HG02973 (cell line): ENCODE measurements at regions not wholly inside any gene's neighbourhood (a gene's known extent, or its start where the extent isn't known, plus 50 kb on each side); places are given as distances from the start of the nearest gene placed in this dataset.
"Not testable (repeated sequence)": the region's sequence is repeated elsewhere in the genome, so short reads cannot be mapped to it uniquely, and the experiment has no call there.

ENCODE experiments used
- ATAC-seq: cut with Tn5 transposase; IDR thresholded peaks from one replicate; pipeline ENCODE4 v1.9.1; 2021; ENCODE audit warnings: moderate library complexity; ENCODE audit not compliant: unreplicated experiment

GRCh38 chr18:51570071-51570470, 372.6 kb upstream of the MEX3C start:
- ATAC-seq, result not testable (repeated sequence)

GRCh38 chr18:51573886-51574285, 376.4 kb upstream of the MEX3C start:
- ATAC-seq, result not testable (repeated sequence)

GRCh38 chr18:51575171-51575570, 377.7 kb upstream of the MEX3C start:
- no peak for ATAC-seq

GRCh38 chr18:51578406-51578980, 381.0 kb upstream of the MEX3C start:
- no peak for ATAC-seq

- ATAC-seq, result no peak
These were observed 383.1 kb upstream of the MEX3C start for GRCh38 chr18:51580580-51580979.

- ATAC-seq, result no peak
These were observed 385.1 kb upstream of the MEX3C start for GRCh38 chr18:51582551-51582950.

- no peak for ATAC-seq
These were observed 391.1 kb upstream of the MEX3C start for GRCh38 chr18:51588616-51589015.

GRCh38 chr18:51593931-51594330, 396.4 kb upstream of the MEX3C start:
- no peak for ATAC-seq

GRCh38 chr18:51603111-51603510, 405.6 kb upstream of the MEX3C start:
- no peak for ATAC-seq

- ATAC-seq, result no peak
These were observed 406.1 kb upstream of the MEX3C start for GRCh38 chr18:51603551-51603950.

GRCh38 chr18:51610481-51610880, 413.0 kb upstream of the MEX3C start:
- ATAC-seq, result no peak

- ATAC-seq, result no peak
These were observed 413.8 kb upstream of the MEX3C start for GRCh38 chr18:51611326-51611725.

GRCh38 chr18:51614033-51614432, 416.6 kb upstream of the MEX3C start:
- no peak for ATAC-seq

- no peak for ATAC-seq
These were observed 417.6 kb upstream of the MEX3C start for GRCh38 chr18:51614967-51615571.

- ATAC-seq, result no peak
These were observed 419.7 kb upstream of the MEX3C start for GRCh38 chr18:51617167-51617566.

GRCh38 chr18:51617572-51618260, 420.2 kb upstream of the MEX3C start:
- ATAC-seq, result no peak

GRCh38 chr18:51619283-51619682, 421.8 kb upstream of the MEX3C start:
- no peak for ATAC-seq

- ATAC-seq, result no peak
These were observed 423.8 kb upstream of the MEX3C start for GRCh38 chr18:51621113-51621863.

- no peak for ATAC-seq
These were observed 424.3 kb upstream of the MEX3C start for GRCh38 chr18:51621864-51622160.

- ATAC-seq, result no peak
These were observed 425.2 kb upstream of the MEX3C start for GRCh38 chr18:51622702-51623101.

GRCh38 chr18:51623653-51624052, 426.2 kb upstream of the MEX3C start:
- ATAC-seq, result no peak

- no peak for ATAC-seq
These were observed 433.2 kb upstream of the MEX3C start for GRCh38 chr18:51630706-51631105.
